GM13977 (cell line): ENCODE measurements at regions not wholly inside any gene's neighbourhood (a gene's known extent, or its start where the extent isn't known, plus 50 kb on each side); places are given as distances from the start of the nearest gene placed in this dataset.

ENCODE experiments used
- DNase-seq: peaks from one replicate; pipeline ENCODE4 v3.0.0; 2012; ENCODE audit warnings: low spot score
- in situ Hi-C: fragments of 300-500 bp; cut with MboI; formaldehyde crosslinking; loops from one replicate; pipeline ENCODE4 v1.12.0; 2022; ENCODE audit warnings: low sequenced_read_pairs, low pct_unique_long_range_greater_than_20kb, mixed read lengths, inconsistent platforms; ENCODE audit not compliant: unreplicated experiment
- TF ChIP-seq, protein P1 (sequence below): IDR thresholded peaks from 2 replicates; pipeline ENCODE4 v1.5.1; 2012; ENCODE audit warnings: mild to moderate bottlenecking, control low read depth; ENCODE audit not compliant: insufficient read depth; ENCODE audit errors: extremely low read depth, missing control alignments

- in situ Hi-C loops = no loop called here
- TF ChIP-seq, protein P1, sequence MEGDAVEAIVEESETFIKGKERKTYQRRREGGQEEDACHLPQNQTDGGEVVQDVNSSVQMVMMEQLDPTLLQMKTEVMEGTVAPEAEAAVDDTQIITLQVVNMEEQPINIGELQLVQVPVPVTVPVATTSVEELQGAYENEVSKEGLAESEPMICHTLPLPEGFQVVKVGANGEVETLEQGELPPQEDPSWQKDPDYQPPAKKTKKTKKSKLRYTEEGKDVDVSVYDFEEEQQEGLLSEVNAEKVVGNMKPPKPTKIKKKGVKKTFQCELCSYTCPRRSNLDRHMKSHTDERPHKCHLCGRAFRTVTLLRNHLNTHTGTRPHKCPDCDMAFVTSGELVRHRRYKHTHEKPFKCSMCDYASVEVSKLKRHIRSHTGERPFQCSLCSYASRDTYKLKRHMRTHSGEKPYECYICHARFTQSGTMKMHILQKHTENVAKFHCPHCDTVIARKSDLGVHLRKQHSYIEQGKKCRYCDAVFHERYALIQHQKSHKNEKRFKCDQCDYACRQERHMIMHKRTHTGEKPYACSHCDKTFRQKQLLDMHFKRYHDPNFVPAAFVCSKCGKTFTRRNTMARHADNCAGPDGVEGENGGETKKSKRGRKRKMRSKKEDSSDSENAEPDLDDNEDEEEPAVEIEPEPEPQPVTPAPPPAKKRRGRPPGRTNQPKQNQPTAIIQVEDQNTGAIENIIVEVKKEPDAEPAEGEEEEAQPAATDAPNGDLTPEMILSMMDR = no peak
- DNase-seq = no peak
Measured at GRCh38 chr3:159723295-159723694, 265.3 kb upstream of the IL12A start.

DNA sequence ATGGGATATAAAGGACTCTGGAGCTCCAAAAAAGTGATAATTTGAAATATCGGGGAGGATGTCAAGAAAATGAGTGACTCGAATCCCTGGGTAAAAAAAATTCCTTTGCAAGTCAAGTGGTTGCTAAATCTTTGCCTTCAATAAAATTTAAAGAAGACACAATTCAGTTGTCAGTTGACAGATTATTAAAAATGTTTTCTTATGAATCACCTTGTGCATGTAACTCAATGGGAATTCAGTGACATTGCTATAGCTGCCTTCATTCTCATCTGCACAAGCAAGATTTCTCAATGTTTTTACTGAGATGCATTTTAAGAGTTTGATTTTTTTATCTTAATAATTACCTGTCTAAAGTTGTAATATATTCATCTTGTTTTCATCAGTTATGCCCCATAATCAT is 264.0 kb upstream of the IL12A start:
- TF ChIP-seq, protein P1 = no peak
- in situ Hi-C loops = no loop called here
- no peak for DNase-seq

- DNase-seq = no peak
- in situ Hi-C loops = no loop called here
- TF ChIP-seq, protein P1 = no peak
Measured at GRCh38 chr3:159726231-159726964, 262.2 kb upstream of the IL12A start.

DNA sequence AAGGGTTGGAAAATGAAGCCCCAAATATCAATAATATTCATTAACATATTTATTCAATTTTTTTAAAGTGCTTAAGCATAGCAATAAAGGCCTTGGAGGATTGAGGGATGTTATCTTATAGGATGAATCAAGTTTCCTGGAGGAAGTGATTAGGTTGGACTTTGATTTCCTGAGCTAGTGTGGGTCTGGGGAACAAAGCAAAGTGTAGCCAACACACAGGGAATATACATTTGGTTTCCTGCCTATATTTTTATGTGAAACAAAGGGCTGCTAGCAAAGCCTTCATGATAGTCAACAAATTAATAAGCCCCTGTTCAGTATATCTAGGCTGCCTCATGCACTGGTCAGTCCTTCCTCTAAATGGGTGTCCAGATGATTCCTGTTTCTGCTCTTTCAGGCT is 261.1 kb upstream of the IL12A start:
- TF ChIP-seq, protein P1 = no peak
- in situ Hi-C loops = no loop called here
- DNase-seq = no peak

DNA sequence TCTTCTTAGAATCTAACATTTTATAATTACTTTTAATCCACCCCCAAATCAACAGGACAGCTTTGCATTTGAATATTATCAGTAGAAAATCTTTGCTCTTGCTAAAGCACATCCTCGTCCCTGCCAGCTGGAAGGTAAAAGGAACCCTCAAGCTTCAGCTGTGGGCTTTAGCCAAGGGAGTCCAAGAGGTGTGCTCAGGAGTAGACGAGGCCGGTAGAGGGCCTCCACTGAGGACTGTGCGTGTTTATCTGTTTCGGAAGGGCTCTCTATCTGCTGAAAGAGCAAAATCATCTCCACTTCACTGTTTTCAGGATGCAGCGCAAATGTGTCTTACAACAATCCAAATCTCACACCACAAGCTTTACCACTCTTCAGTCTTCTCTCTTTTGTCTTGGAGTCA is 257.4 kb upstream of the IL12A start:
- in situ Hi-C loops = no loop called here
- no peak for DNase-seq
- TF ChIP-seq, protein P1 = no peak

GRCh38 chr3:159732172-159733111 is 256.2 kb upstream of the IL12A start:
- in situ Hi-C loops = no loop called here
- no peak for DNase-seq
- TF ChIP-seq, protein P1 = no peak
